Sigmoid colon (tissue), 4 donors: ENCODE measurements at regions not wholly inside any gene's neighbourhood (a gene's known extent, or its start where the extent isn't known, plus 50 kb on each side); places are given as distances from the start of the nearest gene placed in this dataset.

ENCODE experiments used
- CTCF ChIP-seq, 4 experiments: fragments of 450-650 bp in 3 of 4; fragments of 200-600 bp in 1 of 4; IDR thresholded peaks; one replicate each; pipeline ENCODE4 v1.5.1; 2016 to 2019; ENCODE audit warnings: antibody characterized with exemption in 4 of 4, mild to moderate bottlenecking in 3 of 4, moderate library complexity in 2 of 4
- EP300 ChIP-seq, 4 donors: sonication (generic); formaldehyde crosslinking; IDR thresholded peaks; one replicate each; pipeline ENCODE4 v1.6.1; 2017; ENCODE audit warnings: antibody characterized with exemption in 4 of 4
- POLR2A ChIP-seq, 2 donors: fragments of 450-650 bp; IDR thresholded peaks; one replicate each; pipeline ENCODE4 v1.6.1; 2016; ENCODE audit warnings: antibody characterized with exemption in 2 of 2, mild to moderate bottlenecking in 2 of 2, moderate library complexity in 2 of 2
- POLR2AphosphoS5 ChIP-seq, 4 donors: sonication (generic); formaldehyde crosslinking; IDR thresholded peaks; one replicate each; pipeline ENCODE4 v1.6.1; 2017; ENCODE audit warnings: antibody characterized with exemption in 4 of 4

GRCh38 chr5:161157925-161158324 is 305.9 kb upstream of the ATP10B start:
- TF ChIP-seq CTCF (IDR thresholded peaks at IDR 0.05) (no peak), POLR2A (IDR thresholded peaks at IDR 0.05) (no peak), EP300 (IDR thresholded peaks at IDR 0.05) (no peak), POLR2AphosphoS5 (IDR thresholded peaks at IDR 0.05) (no peak)
